GM23248 (cell line): ENCODE measurements at regions not wholly inside any gene's neighbourhood (a gene's known extent, or its start where the extent isn't known, plus 50 kb on each side); places are given as distances from the start of the nearest gene placed in this dataset.

Source experiments
- DNase-seq: peaks from one replicate; pipeline ENCODE4 v3.0.0-alpha.2; 2015
- H2AFZ ChIP-seq: fragments of 200-600 bp; sonication (generic); 2 replicates; pipeline ENCODE4 v1.6.1; 2016; ENCODE audit warnings: antibody characterized with exemption
- H3F3A ChIP-seq: fragments of 200-600 bp; sonication (generic); 2 replicates; pipeline ENCODE4 v1.6.1; 2016; ENCODE audit warnings: mild to moderate bottlenecking, antibody characterized with exemption, mixed run types; ENCODE audit not compliant: insufficient read depth
- H3K27ac ChIP-seq: fragments of 200-600 bp; sonication (generic); 2 replicates; pipeline ENCODE4 v1.5.1; 2016; ENCODE audit warnings: mild to moderate bottlenecking
- H3K27me3 ChIP-seq: fragments of 200-600 bp; sonication (generic); replicated peaks from 2 replicates; pipeline ENCODE4 v1.6.1; 2016; ENCODE audit warnings: mild to moderate bottlenecking; ENCODE audit not compliant: insufficient read depth
- H3K36me3 ChIP-seq: fragments of 200-600 bp; sonication (generic); 2 replicates; pipeline ENCODE4 v1.6.1; 2016; ENCODE audit warnings: low read depth, mild to moderate bottlenecking
- H3K4me1 ChIP-seq: fragments of 200-600 bp; sonication (generic); 2 replicates; pipeline ENCODE4 v1.6.1; 2016; ENCODE audit warnings: mild to moderate bottlenecking; ENCODE audit not compliant: insufficient read depth
- H3K4me2 ChIP-seq: fragments of 200-600 bp; sonication (generic); one replicate; pipeline ENCODE4 v1.6.1; 2016; ENCODE audit warnings: mild to moderate bottlenecking; ENCODE audit not compliant: unreplicated experiment
- H3K4me3 ChIP-seq: fragments of 200-600 bp; sonication (generic); 2 replicates; pipeline ENCODE4 v1.5.1; 2016; ENCODE audit warnings: mild to moderate bottlenecking
- H3K79me2 ChIP-seq: fragments of 200-600 bp; sonication (generic); 2 replicates; pipeline ENCODE4 v1.6.1; 2016; ENCODE audit warnings: mild to moderate bottlenecking; ENCODE audit not compliant: insufficient read depth
- H3K9ac ChIP-seq: fragments of 200-600 bp; sonication (generic); 2 replicates; pipeline ENCODE4 v1.6.1; 2016; ENCODE audit warnings: mild to moderate bottlenecking
- H3K9me2 ChIP-seq: fragments of 200-600 bp; sonication (generic); 2 replicates; pipeline ENCODE4 v1.6.1; 2016; ENCODE audit warnings: mixed run types, mild to moderate bottlenecking, moderate library complexity; ENCODE audit not compliant: insufficient read depth
- H3K9me3 ChIP-seq: fragments of 200-600 bp; sonication (generic); one replicate; pipeline ENCODE4 v1.6.1; 2017; ENCODE audit warnings: low read depth
- H4K20me1 ChIP-seq: fragments of 200-600 bp; sonication (generic); 2 replicates; pipeline ENCODE4 v1.6.0; 2016; ENCODE audit not compliant: insufficient read depth
- EZH2 ChIP-seq: fragments of 200-600 bp; sonication (generic); IDR thresholded peaks from 2 replicates; pipeline ENCODE4 v1.6.1; 2018; ENCODE audit warnings: antibody characterized with exemption, mild to moderate bottlenecking; ENCODE audit not compliant: insufficient read depth, poor library complexity, severe bottlenecking
- EZH2phosphoT487 ChIP-seq: fragments of 200-600 bp; sonication (generic); IDR thresholded peaks from 2 replicates; pipeline ENCODE4 v1.6.1; 2018; ENCODE audit warnings: antibody characterized with exemption, moderate library complexity, mild to moderate bottlenecking, low read depth; ENCODE audit not compliant: insufficient read depth
- WGBS, 2 experiments: methylation state at CpG; one replicate each; pipeline ENCODE4 v1.1.6; 2015 to 2017; ENCODE audit warnings: low lambda C conversion rate in 2 of 2, low coverage in 1 of 2; ENCODE audit errors: missing lambda C conversion rate in 2 of 2; 5-methylcytosine and 5-hydroxymethylcytosine counted together
- in situ Hi-C: fragments of 300-500 bp; cut with MboI; formaldehyde crosslinking; loops from 2 replicates; pipeline ENCODE4 v1.15.0; 2020

- Histone ChIP-seq H3K9me2 (no peaks in the 10 kb centered on the region), H3K4me1 (no peaks in the 10 kb centered on the region), H3K79me2 (no peaks in the 10 kb centered on the region)
Observed at GRCh38 chr2:186052930-186053329, 314.3 kb downstream of the FSIP2 start.

GRCh38 chr2:186058614-186059013 lies 320.0 kb downstream of the FSIP2 start:
- no peak overlapping the region for H3K4me3 ChIP-seq
- H3K79me2 ChIP-seq: no peaks in the 10 kb centered on the region
- no peaks in the 10 kb centered on the region for H3K36me3 ChIP-seq
- in situ Hi-C loops: no loop called here
- H3K27ac ChIP-seq: no peak overlapping the region
- H3K9me3 ChIP-seq: no peaks in the 10 kb centered on the region
- H3F3A ChIP-seq: no peaks in the 10 kb centered on the region
- no peaks in the 10 kb centered on the region for H3K9me2 ChIP-seq
- TF ChIP-seq EZH2phosphoT487: no peak
- no peak for TF ChIP-seq EZH2
- no peak overlapping the region for H2AFZ ChIP-seq
- no peak for DNase-seq
- H3K4me1 ChIP-seq: no peaks in the 10 kb centered on the region
- no peaks in the 10 kb centered on the region for H3K27me3 ChIP-seq
- no peaks in the 10 kb centered on the region for H4K20me1 ChIP-seq
- H3K9ac ChIP-seq: no peak overlapping the region
- H3K4me2 ChIP-seq: no peak overlapping the region
- 95 to 97% methylated on average over 3 of the region's 3 CpGs for WGBS, 2 experiments

More at GRCh38 chr2:186052930-186053329, 314.3 kb downstream of the FSIP2 start:
- WGBS, 2 experiments: 92 to 100% methylated on average over 1 of the region's 1 CpG
- DNase-seq: no peak
- no peak overlapping the region for H3K4me3 ChIP-seq
- no peak overlapping the region for H3K9ac ChIP-seq
- H3K27me3 ChIP-seq: no peaks in the 10 kb centered on the region
- no peaks in the 10 kb centered on the region for H4K20me1 ChIP-seq
- in situ Hi-C loops: no loop called here
- TF ChIP-seq EZH2: no peak
- no peak for TF ChIP-seq EZH2phosphoT487
- H3K4me2 ChIP-seq: no peak overlapping the region
- no peak overlapping the region for H3K27ac ChIP-seq
- no peaks in the 10 kb centered on the region for H3K9me3 ChIP-seq
- no peak overlapping the region for H2AFZ ChIP-seq
- H3F3A ChIP-seq: no peaks in the 10 kb centered on the region
- H3K36me3 ChIP-seq: no peaks in the 10 kb centered on the region

- Histone ChIP-seq H3K9ac (no peak overlapping the region), H2AFZ (no peak overlapping the region), H4K20me1 (no peaks in the 10 kb centered on the region), H3K4me3 (no peak overlapping the region), H3K9me3 (no peaks in the 10 kb centered on the region), H3K27ac (no peak overlapping the region), H3K27me3 (no peaks in the 10 kb centered on the region), H3K4me2 (no peak overlapping the region), H3K36me3 (no peaks in the 10 kb centered on the region), H3K4me1 (no peaks in the 10 kb centered on the region), H3F3A (no peaks in the 10 kb centered on the region), H3K79me2 (no peaks in the 10 kb centered on the region), H3K9me2 (no peaks in the 10 kb centered on the region)
- TF ChIP-seq EZH2: no peak
- TF ChIP-seq EZH2phosphoT487: no peak
- in situ Hi-C loops: no loop called here
- peak; percentile 12 for DNase-seq
- WGBS, 2 experiments: 21 to 54% methylated on average over 1 of the region's 1 CpG
Observed at GRCh38 chr2:186059096-186059495, 320.5 kb downstream of the FSIP2 start.

GRCh38 chr2:186060744-186061440 lies 322.3 kb downstream of the FSIP2 start:
- Histone ChIP-seq H3K79me2 (no peaks in the 10 kb centered on the region), H3K4me1 (no peaks in the 10 kb centered on the region), H3K9ac (no peak overlapping the region), H3K36me3 (no peaks in the 10 kb centered on the region), H4K20me1 (no peaks in the 10 kb centered on the region), H3F3A (no peaks in the 10 kb centered on the region), H3K4me3 (no peak overlapping the region), H3K9me2 (no peaks in the 10 kb centered on the region), H3K27me3 (no peaks in the 10 kb centered on the region), H2AFZ (no peak overlapping the region), H3K4me2 (peak overlapping the region; percentile 14), H3K9me3 (no peaks in the 10 kb centered on the region), H3K27ac (no peak overlapping the region)
- in situ Hi-C loops: no loop called here
- TF ChIP-seq EZH2 (no peak), EZH2phosphoT487 (no peak)
- peak; percentile 4 for DNase-seq

- no peaks in the 10 kb centered on the region for H3K9me3 ChIP-seq
- no peaks in the 10 kb centered on the region for H3K36me3 ChIP-seq
- H3K27ac ChIP-seq: no peak overlapping the region
- H3K27me3 ChIP-seq: no peaks in the 10 kb centered on the region
- H3K4me1 ChIP-seq: no peaks in the 10 kb centered on the region
- 68 to 73% methylated on average over 3 of the region's 3 CpGs for WGBS, 2 experiments
- TF ChIP-seq EZH2: no peak
- no peak for TF ChIP-seq EZH2phosphoT487
- H3K9ac ChIP-seq: no peak overlapping the region
- H2AFZ ChIP-seq: no peak overlapping the region
- in situ Hi-C loops: no loop called here
- H3K79me2 ChIP-seq: no peaks in the 10 kb centered on the region
- H3K4me2 ChIP-seq: no peak overlapping the region
- no peak for DNase-seq
- H3F3A ChIP-seq: no peaks in the 10 kb centered on the region
- no peaks in the 10 kb centered on the region for H4K20me1 ChIP-seq
- no peaks in the 10 kb centered on the region for H3K9me2 ChIP-seq
- no peak overlapping the region for H3K4me3 ChIP-seq
Observed at GRCh38 chr2:186064507-186064906, 325.9 kb downstream of the FSIP2 start.
